ENCODE measurements at regions not wholly inside any gene's neighbourhood (a gene's known extent, or its start where the extent isn't known, plus 50 kb on each side); places are given as distances from the start of the nearest gene placed in this dataset.
"Not testable (repeated sequence)": the region's sequence is repeated elsewhere in the genome, so short reads cannot be mapped to it uniquely, and the experiment has no call there.

DNA sequence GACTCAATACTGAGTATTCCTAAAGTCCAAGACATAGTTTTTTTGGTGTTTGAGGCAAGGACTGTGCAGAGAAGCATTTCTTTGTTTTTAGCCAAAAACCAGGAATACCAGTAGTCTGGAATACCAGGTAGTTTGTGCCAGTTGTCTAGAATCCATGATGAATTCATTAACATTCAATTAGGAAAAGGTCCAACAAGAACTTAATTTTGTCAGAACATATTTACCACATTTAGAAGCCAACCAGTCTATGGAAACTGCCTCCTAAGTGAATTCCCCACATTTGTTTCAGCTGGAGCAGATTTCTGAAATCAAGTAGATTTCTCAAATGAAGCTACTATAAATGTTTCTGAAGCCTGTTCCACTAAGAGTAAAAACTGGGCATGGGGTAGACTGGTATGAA, 1584.8 kb upstream of the ADGRL3 start:
- DNase-seq (ENCODE audit: low spot score): no peak

GRCh38 chr4:59629348-59629747, 1570.8 kb upstream of the ADGRL3 start:
- no peak for DNase-seq (ENCODE audit: low spot score)

DNA sequence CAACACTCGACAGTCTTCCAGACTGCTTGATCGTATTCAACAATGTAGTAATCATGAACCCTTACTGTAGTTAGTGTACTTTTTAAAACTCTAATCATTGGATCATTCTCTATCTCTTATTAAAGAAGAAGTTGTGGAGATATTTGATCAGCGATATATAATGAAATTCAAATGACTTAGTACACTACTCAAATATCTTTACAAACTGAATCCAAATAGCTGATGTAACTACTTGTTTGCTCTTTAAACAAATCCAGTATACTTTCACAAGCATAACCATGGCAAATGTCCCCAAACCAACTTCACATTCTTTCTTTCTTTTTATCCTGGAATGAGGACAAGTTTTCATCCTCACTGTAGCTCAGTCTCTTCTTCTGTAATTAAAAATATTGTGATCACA, 1569.9 kb upstream of the ADGRL3 start:
- no peak for DNase-seq (ENCODE audit: low spot score)

GRCh38 chr4:59630922-59631321, 1569.2 kb upstream of the ADGRL3 start:
- no peak for DNase-seq (ENCODE audit: low spot score)

GRCh38 chr4:59637596-59637995, 1562.5 kb upstream of the ADGRL3 start:
- DNase-seq (ENCODE audit: low spot score): no peak

GRCh38 chr4:59643682-59644081, 1556.4 kb upstream of the ADGRL3 start:
- no peak for DNase-seq (ENCODE audit: low spot score)

DNA sequence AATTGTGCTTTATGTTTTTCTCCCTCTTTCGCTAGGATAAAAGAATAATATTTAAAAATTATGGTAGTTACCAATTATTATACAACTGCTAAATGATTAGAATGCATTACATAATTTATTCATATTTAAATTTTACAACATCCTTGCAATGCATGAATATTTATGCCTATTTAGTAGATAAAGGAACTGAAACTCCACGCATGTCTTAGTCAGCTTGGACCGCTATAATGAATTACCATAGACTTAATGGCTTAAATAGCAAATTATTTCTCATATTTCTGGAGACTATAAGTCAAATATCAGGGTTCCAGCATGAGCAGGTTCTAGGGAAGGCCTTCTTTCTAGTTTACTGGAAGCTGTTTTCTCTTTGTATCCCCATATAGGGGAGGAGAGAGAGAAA, 1555.4 kb upstream of the ADGRL3 start:
- no peak for DNase-seq (ENCODE audit: low spot score)

DNA sequence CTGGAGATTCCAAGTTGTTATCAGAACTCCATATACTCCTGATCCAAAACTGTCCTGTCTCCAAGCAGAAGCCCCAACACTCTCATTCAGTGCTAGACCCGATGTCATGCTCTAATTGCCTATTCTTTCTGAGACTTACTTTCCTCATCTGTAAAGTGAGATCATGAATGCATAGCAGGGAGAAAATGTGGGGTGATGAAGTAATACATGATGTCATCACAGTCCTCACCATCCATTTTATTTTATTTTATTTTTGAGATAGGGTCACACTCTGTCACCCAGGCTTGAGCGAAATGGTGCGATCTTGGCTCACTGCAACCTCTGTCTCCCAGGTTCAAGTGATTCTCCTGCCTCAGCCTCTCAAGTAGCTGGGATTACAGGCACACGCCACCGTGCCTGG, 1554.0 kb upstream of the ADGRL3 start:
- DNase-seq (ENCODE audit: low spot score): no peak

DNA sequence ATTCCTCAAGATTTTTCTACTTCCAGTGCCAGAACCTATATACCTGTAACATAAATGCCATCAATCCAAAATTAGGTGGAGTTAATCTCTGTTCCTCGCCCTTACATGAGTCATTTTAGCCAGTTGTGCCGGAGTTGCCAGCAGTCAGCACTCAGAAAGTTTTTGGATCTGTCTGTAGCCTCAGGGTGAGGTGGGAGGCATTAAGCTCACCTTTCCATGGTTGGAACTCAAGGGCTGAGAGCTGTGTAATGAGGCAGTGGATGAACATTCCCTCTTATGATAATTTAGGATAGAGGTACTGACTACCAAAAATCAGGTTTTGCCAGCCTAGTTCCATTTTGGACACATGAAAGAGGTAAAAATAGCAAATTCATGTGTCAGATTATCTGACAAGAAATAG, 1553.1 kb upstream of the ADGRL3 start:
- DNase-seq (ENCODE audit: low spot score): no peak

DNA sequence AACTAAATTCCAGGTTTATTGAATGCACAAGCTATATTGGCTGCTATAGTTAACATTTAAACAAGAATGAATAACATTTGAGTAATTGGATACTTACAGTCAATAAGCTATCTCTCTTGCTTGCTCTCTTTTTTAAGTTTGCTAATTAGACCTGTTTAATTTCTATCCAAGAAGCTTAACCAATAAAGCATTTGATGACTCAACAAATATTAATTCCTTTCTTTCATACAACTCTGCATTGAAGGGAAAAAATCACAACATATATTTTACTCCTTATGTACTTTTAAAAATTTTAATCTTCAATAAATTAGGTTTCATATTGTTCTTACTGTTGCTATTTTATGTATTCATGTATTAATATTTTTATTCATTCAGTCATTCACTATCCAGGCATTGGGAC, 1552.6 kb upstream of the ADGRL3 start:
- no peak for DNase-seq (ENCODE audit: low spot score)

GRCh38 chr4:59650861-59651260, 1549.3 kb upstream of the ADGRL3 start:
- DNase-seq (ENCODE audit: low spot score): no peak

- no peak for DNase-seq (ENCODE audit: low spot score)
Measured at GRCh38 chr4:59655996-59656395, 1544.1 kb upstream of the ADGRL3 start.

DNA sequence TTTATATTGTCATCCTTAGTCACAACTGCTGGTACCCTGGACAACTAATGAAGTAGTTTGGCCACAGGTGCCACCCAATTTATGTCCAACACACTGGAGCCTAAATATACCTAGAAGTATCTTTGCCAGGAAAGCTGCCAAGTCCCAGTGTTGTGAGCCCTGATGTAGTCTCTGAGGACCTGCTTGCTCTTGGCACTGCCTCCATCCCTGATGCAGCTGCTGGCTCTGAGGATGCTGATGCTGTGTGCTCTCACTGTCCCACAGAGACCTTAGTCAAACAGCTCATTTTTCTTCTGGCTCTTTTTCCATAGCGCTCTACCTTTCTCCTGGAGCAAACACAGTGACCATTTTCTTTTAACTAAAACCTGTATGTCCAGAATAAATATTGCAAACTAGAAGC, 1535.4 kb upstream of the ADGRL3 start:
- DNase-seq (ENCODE audit: low spot score): no peak

DNA sequence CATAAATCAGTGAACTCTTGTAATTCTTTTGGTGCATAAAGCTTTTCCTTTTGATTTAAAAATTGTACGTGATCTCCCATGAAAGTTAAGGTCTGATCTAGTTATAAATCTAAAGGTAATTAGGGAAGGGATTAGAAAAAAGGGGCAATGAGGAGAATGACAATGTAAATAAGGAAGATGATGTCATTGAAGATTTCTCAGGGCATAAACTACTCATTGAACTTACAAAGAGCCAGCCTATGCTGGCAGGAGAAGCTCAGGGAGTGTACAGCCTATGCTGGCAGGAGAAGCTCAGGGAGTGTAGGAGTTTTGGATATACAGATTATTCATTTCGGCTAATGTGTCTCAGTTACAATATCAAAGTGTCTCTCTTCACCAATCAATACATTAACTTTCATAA, 1533.5 kb upstream of the ADGRL3 start:
- no peak for DNase-seq (ENCODE audit: low spot score)

- no peak for DNase-seq (ENCODE audit: low spot score)
Measured at GRCh38 chr4:59671037-59671436, 1529.1 kb upstream of the ADGRL3 start.

DNA sequence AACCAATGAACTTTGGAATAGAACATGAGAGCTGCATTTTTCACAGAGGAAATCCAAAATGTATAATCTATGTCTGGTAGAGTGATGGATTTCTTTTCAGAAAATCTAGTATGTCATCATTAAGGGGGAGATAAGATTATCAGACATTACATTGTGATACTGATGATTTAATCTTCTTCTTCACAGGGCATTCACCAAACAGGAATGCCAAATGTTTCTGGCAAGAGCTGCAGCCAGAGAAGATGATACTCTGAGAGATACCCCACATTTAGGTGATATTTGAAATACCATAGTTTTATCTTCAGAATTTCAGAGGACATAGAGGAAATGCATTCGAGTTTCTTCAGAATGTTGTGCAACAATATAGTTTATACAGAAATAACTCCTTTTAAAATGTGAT, 1523.7 kb upstream of the ADGRL3 start:
- DNase-seq (ENCODE audit: low spot score): no peak

GRCh38 chr4:59676992-59677391, 1523.1 kb upstream of the ADGRL3 start:
- not testable (repeated sequence) for DNase-seq (ENCODE audit: low spot score)

DNA sequence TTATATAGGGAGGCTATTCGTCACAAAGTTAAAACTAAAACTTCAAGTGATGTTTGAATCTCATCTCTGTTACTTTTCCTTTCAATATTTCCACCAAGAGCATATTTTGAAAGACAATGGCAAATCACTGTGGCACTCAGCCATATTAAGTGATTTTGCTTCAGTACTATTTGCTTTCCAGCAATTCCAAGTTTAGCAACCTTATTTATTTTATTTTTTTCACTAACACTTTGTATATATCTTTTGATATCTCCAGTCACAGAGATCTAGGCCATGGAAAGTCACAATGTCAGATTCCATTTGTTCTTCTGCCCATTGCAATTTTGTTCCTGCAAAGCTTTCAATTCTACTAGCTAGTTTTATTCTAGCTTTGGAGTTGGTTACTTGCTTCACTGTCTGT, 1514.5 kb upstream of the ADGRL3 start:
- DNase-seq (ENCODE audit: low spot score): no peak

DNA sequence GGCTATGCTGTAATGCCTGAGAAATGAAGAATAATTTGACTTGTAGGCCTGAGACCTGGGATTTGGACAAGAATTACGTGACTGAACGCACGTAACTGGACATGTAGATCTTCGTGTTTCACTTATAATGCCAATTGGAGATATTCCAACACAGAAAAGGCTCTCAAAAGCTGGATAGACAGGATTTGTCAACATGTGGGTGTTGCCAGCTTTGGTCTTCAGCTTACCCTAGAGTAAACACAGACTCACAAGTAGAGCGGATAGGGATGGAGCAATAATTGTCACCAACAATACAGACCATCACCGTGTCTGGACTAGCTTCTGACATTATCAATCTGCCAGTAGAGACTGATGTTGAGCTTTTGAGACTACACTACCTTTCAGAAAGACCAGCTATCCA, 1511.0 kb upstream of the ADGRL3 start:
- no peak for DNase-seq (ENCODE audit: low spot score)

DNA sequence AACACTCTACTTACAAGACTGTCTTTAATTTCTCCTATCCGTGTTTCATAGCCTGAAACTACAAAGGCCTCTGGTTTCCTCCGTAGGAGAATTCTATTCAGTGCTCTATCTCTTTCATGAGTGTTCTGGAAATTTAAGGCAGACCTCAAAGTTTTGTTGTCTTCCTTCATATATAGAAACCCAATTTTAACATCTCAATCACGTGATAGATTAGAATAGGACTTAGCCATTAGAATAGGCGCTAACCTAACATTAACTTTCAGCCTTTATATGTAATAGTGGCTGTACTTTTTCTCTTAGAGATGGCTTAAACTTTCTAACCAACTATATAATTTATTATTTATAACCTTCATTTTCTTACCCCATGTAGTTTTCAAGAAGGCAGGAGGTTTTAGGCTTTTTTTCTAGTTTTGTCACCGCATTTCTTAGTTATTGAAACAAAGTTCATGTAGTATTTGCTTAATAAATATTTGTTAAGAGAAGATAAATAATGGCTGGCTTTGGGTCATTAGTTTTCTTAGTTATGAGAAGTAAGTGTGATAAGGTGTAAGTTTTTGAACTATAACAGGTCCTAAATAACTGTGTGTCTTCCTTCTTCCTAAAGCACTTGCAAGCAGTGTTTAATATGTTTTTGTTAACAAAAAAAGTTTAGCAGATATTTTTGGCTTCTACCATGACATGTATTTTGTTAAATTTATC, 1504.6 kb upstream of the ADGRL3 start:
- DNase-seq (ENCODE audit: low spot score): no peak

- no peak for DNase-seq (ENCODE audit: low spot score)
Measured at GRCh38 chr4:59698041-59698440, 1502.1 kb upstream of the ADGRL3 start.

DNA sequence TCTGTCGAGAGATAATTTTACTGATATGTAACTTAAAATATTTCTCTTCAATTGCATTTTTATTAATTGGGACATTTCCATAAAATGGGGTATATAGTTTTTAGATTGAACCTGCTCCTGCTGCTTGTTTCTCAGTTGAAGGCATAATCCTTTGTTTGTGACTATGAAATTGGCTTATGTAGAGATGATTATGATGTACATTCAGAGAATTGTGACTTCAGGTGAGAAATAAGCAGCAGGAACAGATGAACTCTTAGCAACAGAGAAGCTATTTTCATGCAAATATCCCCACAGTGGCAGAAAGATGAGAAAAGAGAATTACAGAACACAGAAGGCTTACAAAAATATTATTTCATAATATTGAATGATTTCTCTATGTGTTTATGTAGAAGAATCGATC, 1499.5 kb upstream of the ADGRL3 start:
- no peak for DNase-seq (ENCODE audit: low spot score)

GRCh38 chr4:59704616-59705015, 1495.5 kb upstream of the ADGRL3 start:
- no peak for DNase-seq (ENCODE audit: low spot score)

- no peak for DNase-seq (ENCODE audit: low spot score)
Measured at GRCh38 chr4:59712470-59712869, 1487.7 kb upstream of the ADGRL3 start.

- not testable (repeated sequence) for DNase-seq (ENCODE audit: low spot score)
Measured at GRCh38 chr4:59724286-59724685, 1475.8 kb upstream of the ADGRL3 start.

All from LoVo (cell line).